ENCODE measurements at regions not wholly inside any gene's neighbourhood (a gene's known extent, or its start where the extent isn't known, plus 50 kb on each side); places are given as distances from the start of the nearest gene placed in this dataset.

- no peak for DNase-seq (ENCODE audit: low read depth, low spot score)
Observed at GRCh38 chr11:70739811-70740487, 341.6 kb downstream of the CTTN start.

GRCh38 chr11:70740488-70740851, 342.1 kb downstream of the CTTN start:
- DNase-seq (ENCODE audit: low read depth, low spot score) = no peak

GRCh38 chr11:70741085-70741484, 342.8 kb downstream of the CTTN start:
- DNase-seq (ENCODE audit: low read depth, low spot score) = no peak

GRCh38 chr11:70742553-70743291, 344.4 kb downstream of the CTTN start:
- no peak for DNase-seq (ENCODE audit: low read depth, low spot score)

- DNase-seq (ENCODE audit: low read depth, low spot score) = no peak
Observed at GRCh38 chr11:70743329-70743728, 345.0 kb downstream of the CTTN start.

GRCh38 chr11:70743941-70744351, 345.6 kb downstream of the CTTN start:
- no peak for DNase-seq (ENCODE audit: low read depth, low spot score)

GRCh38 chr11:70744396-70745185, 346.3 kb downstream of the CTTN start:
- DNase-seq (ENCODE audit: low read depth, low spot score) = no peak

GRCh38 chr11:70745451-70745850, 347.1 kb downstream of the CTTN start:
- no peak for DNase-seq (ENCODE audit: low read depth, low spot score)

- no peak for DNase-seq (ENCODE audit: low read depth, low spot score)
Observed at GRCh38 chr11:70745941-70746340, 347.6 kb downstream of the CTTN start.

- no peak for DNase-seq (ENCODE audit: low read depth, low spot score)
Observed at GRCh38 chr11:70746351-70746750, 348.0 kb downstream of the CTTN start.

- no peak for DNase-seq (ENCODE audit: low read depth, low spot score)
Observed at GRCh38 chr11:70747285-70747684, 349.0 kb downstream of the CTTN start.

- no peak for DNase-seq (ENCODE audit: low read depth, low spot score)
Observed at GRCh38 chr11:70747921-70748320, 349.6 kb downstream of the CTTN start.

GRCh38 chr11:70751142-70751734, 352.9 kb downstream of the CTTN start:
- DNase-seq (ENCODE audit: low read depth, low spot score) = no peak

- peak; percentile 17 for DNase-seq (ENCODE audit: low read depth, low spot score)
Observed at GRCh38 chr11:70755410-70756158, 357.3 kb downstream of the CTTN start.

- no peak for DNase-seq (ENCODE audit: low read depth, low spot score)
Observed at GRCh38 chr11:70756341-70756740, 358.0 kb downstream of the CTTN start.

GRCh38 chr11:70756756-70757155, 358.4 kb downstream of the CTTN start:
- DNase-seq (ENCODE audit: low read depth, low spot score) = no peak

GRCh38 chr11:70757241-70757640, 358.9 kb downstream of the CTTN start:
- no peak for DNase-seq (ENCODE audit: low read depth, low spot score)

- no peak for DNase-seq (ENCODE audit: low read depth, low spot score)
Observed at GRCh38 chr11:70758206-70758605, 359.9 kb downstream of the CTTN start.

GRCh38 chr11:70759846-70760245, 361.5 kb downstream of the CTTN start:
- DNase-seq (ENCODE audit: low read depth, low spot score) = no peak

- no peak for DNase-seq (ENCODE audit: low read depth, low spot score)
Observed at GRCh38 chr11:70760416-70761020, 362.2 kb downstream of the CTTN start.
